Upper lobe of right lung (tissue), 1 donor: ENCODE measurements at regions not wholly inside any gene's neighbourhood (a gene's known extent, or its start where the extent isn't known, plus 50 kb on each side); places are given as distances from the start of the nearest gene placed in this dataset.

ENCODE experiments used
- ATAC-seq: fragments of 200-7000 bp; cut with Tn5 transposase; one replicate; pipeline ENCODE4 v1.9.1; 2020; ENCODE audit warnings: mild to moderate bottlenecking, moderate library complexity
- DNase-seq: peaks from one replicate; pipeline ENCODE4 v3.0.0-alpha.2; 2020
- H3K27ac ChIP-seq: fragments of 200-600 bp; one replicate; pipeline ENCODE4 v1.8.0; 2022
- H3K27me3 ChIP-seq: fragments of 200-600 bp; one replicate; pipeline ENCODE4 v1.8.0; 2022; ENCODE audit warnings: mild to moderate bottlenecking
- H3K36me3 ChIP-seq: fragments of 200-600 bp; one replicate; pipeline ENCODE4 v1.8.0; 2022
- H3K4me1 ChIP-seq: fragments of 200-600 bp; one replicate; pipeline ENCODE4 v1.8.0; 2022
- H3K4me3 ChIP-seq: fragments of 200-600 bp; one replicate; pipeline ENCODE4 v1.8.0; 2022; ENCODE audit warnings: mild to moderate bottlenecking
- H3K9me3 ChIP-seq: fragments of 200-600 bp; one replicate; pipeline ENCODE4 v1.8.0; 2022
- CTCF ChIP-seq: fragments of 200-600 bp; IDR thresholded peaks from one replicate; pipeline ENCODE4 v1.8.0; 2022; ENCODE audit warnings: antibody characterized with exemption
- intact Hi-C: fragments of 100-400 bp; cut with DNase I; formaldehyde crosslinking; loops from one replicate; pipeline ENCODE4 v1.11.0; 2022
- donor health status: DM: no; HTN: yes; CAD: no; lungs with severe emphysema.

- Histone ChIP-seq H3K9me3 (no peaks in the 10 kb centered on the region), H3K4me1 (no peaks in the 10 kb centered on the region), H3K36me3 (no peaks in the 10 kb centered on the region), H3K4me3 (no peak overlapping the region), H3K27ac (no peak overlapping the region), H3K27me3 (peaks cover 4% of the 10 kb centered on the region)
- TF ChIP-seq CTCF: no peak
- ATAC-seq (no peak), DNase-seq (no peak)
- intact Hi-C loops: no loop called here
Observed at GRCh38 chr5:58117542-58117941, 342.3 kb downstream of the PLK2 start.

- no peaks in the 10 kb centered on the region for H3K36me3 ChIP-seq
- H3K9me3 ChIP-seq: no peaks in the 10 kb centered on the region
- intact Hi-C loops: no loop called here
Observed at GRCh38 chr5:58116346-58116745, 343.5 kb downstream of the PLK2 start.

GRCh38 chr5:58115811-58116210 is 344.1 kb downstream of the PLK2 start:
- Histone ChIP-seq H3K27ac (no peak overlapping the region), H3K4me3 (no peak overlapping the region), H3K9me3 (no peaks in the 10 kb centered on the region), H3K27me3 (peaks cover 4% of the 10 kb centered on the region), H3K4me1 (no peaks in the 10 kb centered on the region), H3K36me3 (no peaks in the 10 kb centered on the region)
- ATAC-seq (no peak), DNase-seq (no peak)
- intact Hi-C loops: no loop called here
- TF ChIP-seq CTCF: no peak

More at GRCh38 chr5:58116346-58116745, 343.5 kb downstream of the PLK2 start:
- H3K27ac ChIP-seq: no peak overlapping the region
- TF ChIP-seq CTCF: no peak
- ATAC-seq: no peak
- no peak overlapping the region for H3K4me3 ChIP-seq
- DNase-seq: no peak
- H3K4me1 ChIP-seq: no peaks in the 10 kb centered on the region
- peaks cover 4% of the 10 kb centered on the region for H3K27me3 ChIP-seq

GRCh38 chr5:58114324-58114723 is 345.6 kb downstream of the PLK2 start:
- Histone ChIP-seq H3K9me3 (no peaks in the 10 kb centered on the region), H3K27ac (no peak overlapping the region), H3K4me3 (no peak overlapping the region), H3K4me1 (no peaks in the 10 kb centered on the region), H3K27me3 (peaks cover 4% of the 10 kb centered on the region), H3K36me3 (no peaks in the 10 kb centered on the region)
- no peak for DNase-seq
- no peak for TF ChIP-seq CTCF
- intact Hi-C loops: no loop called here
- ATAC-seq: no peak

- peaks cover 4% of the 10 kb centered on the region for H3K27me3 ChIP-seq
- DNase-seq (no peak), ATAC-seq (no peak)
- no peaks in the 10 kb centered on the region for H3K9me3 ChIP-seq
- intact Hi-C loops: no loop called here
- H3K36me3 ChIP-seq: no peaks in the 10 kb centered on the region
- no peak for TF ChIP-seq CTCF
- no peaks in the 10 kb centered on the region for H3K4me1 ChIP-seq
- no peak overlapping the region for H3K4me3 ChIP-seq
- H3K27ac ChIP-seq: no peak overlapping the region
Observed at GRCh38 chr5:58113172-58113571, 346.7 kb downstream of the PLK2 start.

GRCh38 chr5:58108511-58108910 is 351.4 kb downstream of the PLK2 start:
- intact Hi-C loops: no loop called here
- Histone ChIP-seq H3K9me3 (no peaks in the 10 kb centered on the region), H3K4me3 (no peak overlapping the region), H3K27me3 (no peaks in the 10 kb centered on the region), H3K27ac (no peak overlapping the region), H3K4me1 (no peaks in the 10 kb centered on the region), H3K36me3 (no peaks in the 10 kb centered on the region)
- ATAC-seq (no peak), DNase-seq (no peak)
- TF ChIP-seq CTCF: no peak
